ENCODE measurements at regions not wholly inside any gene's neighbourhood (a gene's known extent, or its start where the extent isn't known, plus 50 kb on each side); places are given as distances from the start of the nearest gene placed in this dataset.

- no peak for DNase-seq (ENCODE audit: low read depth in 2 of 2)
Observed at GRCh38 chr5:67416986-67417385, 220.4 kb upstream of the CD180 start.

- no peak for DNase-seq (ENCODE audit: low read depth in 2 of 2)
Observed at GRCh38 chr5:67416133-67416937, 219.7 kb upstream of the CD180 start.

- DNase-seq (ENCODE audit: low read depth in 2 of 2), result no peak
Observed at GRCh38 chr5:67414712-67415111, 218.1 kb upstream of the CD180 start.

GRCh38 chr5:67413721-67414120, 217.1 kb upstream of the CD180 start:
- no peak for DNase-seq (ENCODE audit: low read depth in 2 of 2)

- no peak for DNase-seq (ENCODE audit: low read depth in 2 of 2)
Observed at GRCh38 chr5:67409126-67409777, 212.7 kb upstream of the CD180 start.

- no peak for DNase-seq (ENCODE audit: low read depth in 2 of 2)
Observed at GRCh38 chr5:67407979-67408378, 211.4 kb upstream of the CD180 start.

GRCh38 chr5:67405755-67406154, 209.2 kb upstream of the CD180 start:
- DNase-seq (ENCODE audit: low read depth in 2 of 2), result no peak

- DNase-seq (ENCODE audit: low read depth in 2 of 2), result no peak
Observed at GRCh38 chr5:67405101-67405364, 208.4 kb upstream of the CD180 start.

GRCh38 chr5:67404256-67405100, 207.9 kb upstream of the CD180 start:
- DNase-seq (ENCODE audit: low read depth in 2 of 2), result no peak

- no peak for DNase-seq (ENCODE audit: low read depth in 2 of 2)
Observed at GRCh38 chr5:67402526-67402925, 205.9 kb upstream of the CD180 start.

GRCh38 chr5:67401172-67401571, 204.6 kb upstream of the CD180 start:
- no peak for DNase-seq (ENCODE audit: low read depth in 2 of 2)

- DNase-seq (ENCODE audit: low read depth in 2 of 2), result no peak
Observed at GRCh38 chr5:67400752-67401151, 204.2 kb upstream of the CD180 start.

- DNase-seq (ENCODE audit: low read depth in 2 of 2), result no peak
Observed at GRCh38 chr5:67395790-67396418, 199.3 kb upstream of the CD180 start.

GRCh38 chr5:67393211-67393610, 196.6 kb upstream of the CD180 start:
- DNase-seq (ENCODE audit: low read depth in 2 of 2), result no peak

GRCh38 chr5:67390935-67391334, 194.3 kb upstream of the CD180 start:
- DNase-seq (ENCODE audit: low read depth in 2 of 2), result no peak

- no peak for DNase-seq (ENCODE audit: low read depth in 2 of 2)
Observed at GRCh38 chr5:67383451-67383850, 186.9 kb upstream of the CD180 start.

- no peak for DNase-seq (ENCODE audit: low read depth in 2 of 2)
Observed at GRCh38 chr5:67381236-67381880, 184.8 kb upstream of the CD180 start.

- DNase-seq (ENCODE audit: low read depth in 2 of 2), result no peak
Observed at GRCh38 chr5:67380431-67380830, 183.8 kb upstream of the CD180 start.

GRCh38 chr5:67379753-67380152, 183.2 kb upstream of the CD180 start:
- DNase-seq (ENCODE audit: low read depth in 2 of 2), result no peak

- no peak for DNase-seq (ENCODE audit: low read depth in 2 of 2)
Observed at GRCh38 chr5:67378256-67378655, 181.7 kb upstream of the CD180 start.

- DNase-seq (ENCODE audit: low read depth in 2 of 2), result no peak
Observed at GRCh38 chr5:67377631-67378030, 181.0 kb upstream of the CD180 start.

- no peak for DNase-seq (ENCODE audit: low read depth in 2 of 2)
Observed at GRCh38 chr5:67375606-67376005, 179.0 kb upstream of the CD180 start.

Data from stimulated activated CD8-positive, alpha-beta memory T cell treated with anti-CD3 and anti-CD28 coated beads, Interleukin-2, amount 100 ng/mL, for 48 hours (primary cell).